Tibial nerve (tissue), 4 donors: ENCODE measurements at regions not wholly inside any gene's neighbourhood (a gene's known extent, or its start where the extent isn't known, plus 50 kb on each side); places are given as distances from the start of the nearest gene placed in this dataset.

ENCODE experiments used
- DNase-seq, 2 donors: peaks; one replicate each; pipeline ENCODE4 v3.0.0-alpha.2; 2019; ENCODE audit warnings: low spot score in 2 of 2
- H3K27ac ChIP-seq, 4 donors: fragments of 200-600 bp; sonication (generic) in 3 of 4; one replicate each; pipeline ENCODE4 v1.5.1; 2017 to 2019; ENCODE audit warnings: mild to moderate bottlenecking in 1 of 4
- H3K27me3 ChIP-seq, 2 donors: fragments of 200-600 bp; sonication (generic) in 1 of 2; one replicate each; pipeline versions ENCODE4 v1.5.1 to v1.6.0; 2017 to 2019
- H3K36me3 ChIP-seq, 3 donors: fragments of 200-600 bp; sonication (generic); one replicate each; pipeline ENCODE4 v1.5.1; 2018 to 2019
- H3K4me1 ChIP-seq, 4 donors: fragments of 200-600 bp; sonication (generic) in 3 of 4; one replicate each; pipeline ENCODE4 v1.5.1; 2017 to 2019
- H3K4me3 ChIP-seq, 4 donors: fragments of 200-600 bp; sonication (generic) in 3 of 4; one replicate each; pipeline ENCODE4 v1.5.1; 2017 to 2019; ENCODE audit warnings: mild to moderate bottlenecking in 1 of 4, moderate library complexity in 1 of 4
- H3K9me3 ChIP-seq, 4 donors: fragments of 200-600 bp; sonication (generic) in 3 of 4; one replicate each; pipeline ENCODE4 v1.5.1; 2017 to 2019
- EP300 ChIP-seq, 2 donors: sonication (generic); formaldehyde crosslinking; IDR thresholded peaks; one replicate each; pipeline ENCODE4 v1.6.1; 2017; ENCODE audit warnings: antibody characterized with exemption in 2 of 2, mild to moderate bottlenecking in 1 of 2
- POLR2A ChIP-seq, 2 donors: fragments of 450-650 bp; IDR thresholded peaks; one replicate each; pipeline ENCODE4 v1.6.1; 2017; ENCODE audit warnings: antibody characterized with exemption in 2 of 2, mild to moderate bottlenecking in 2 of 2, moderate library complexity in 2 of 2
- WGBS, 2 donors: methylation state at CpG; one replicate each; pipeline ENCODE4 v1.1.5; 2018; 5-methylcytosine and 5-hydroxymethylcytosine counted together
- TF ChIP-seq, protein P1 (sequence below), 5 experiments: fragments of 200-600 bp in 3 of 5; fragments of 450-650 bp in 2 of 5; sonication (generic) in 3 of 5; IDR thresholded peaks; one replicate each; pipeline ENCODE4 v1.5.1; 2016 to 2019; ENCODE audit warnings: antibody characterized with exemption in 5 of 5, mild to moderate bottlenecking in 3 of 5, moderate library complexity in 2 of 5

DNA sequence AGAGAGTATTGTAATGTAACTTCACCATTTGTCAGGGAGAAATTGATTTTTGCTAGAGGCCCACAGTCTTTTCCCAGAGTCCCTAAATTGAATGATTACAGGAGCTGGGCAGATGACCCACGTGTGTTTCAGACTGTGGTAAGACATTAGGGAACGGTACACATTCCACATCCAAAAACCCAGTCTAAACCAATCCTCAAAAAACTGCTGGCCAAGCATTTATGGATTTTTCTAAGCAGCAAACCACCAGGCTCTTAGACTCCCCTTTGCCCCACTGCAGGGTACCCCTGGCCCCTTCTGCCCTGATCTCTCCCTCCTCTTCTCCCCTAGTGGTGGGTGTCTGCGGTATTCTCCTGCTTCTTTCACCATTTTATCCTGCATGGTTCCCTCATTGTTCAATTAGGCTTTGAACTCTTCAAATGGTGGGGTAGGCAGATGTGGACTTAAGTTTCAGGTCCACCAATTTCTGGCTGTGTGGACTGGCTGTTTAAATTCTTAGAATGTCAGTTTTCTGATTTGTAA is 135.5 kb upstream of the SORCS3 start:
- Histone ChIP-seq H3K4me1 (no peaks in the 10 kb centered on the region), H3K9me3 (no peaks in the 10 kb centered on the region), H3K27me3 (no peaks in the 10 kb centered on the region), H3K27ac (no peak overlapping the region), H3K4me3 (no peak overlapping the region), H3K36me3 (no peaks in the 10 kb centered on the region)
- TF ChIP-seq POLR2A (IDR thresholded peaks at IDR 0.05) = no peak
- TF ChIP-seq, protein P1, sequence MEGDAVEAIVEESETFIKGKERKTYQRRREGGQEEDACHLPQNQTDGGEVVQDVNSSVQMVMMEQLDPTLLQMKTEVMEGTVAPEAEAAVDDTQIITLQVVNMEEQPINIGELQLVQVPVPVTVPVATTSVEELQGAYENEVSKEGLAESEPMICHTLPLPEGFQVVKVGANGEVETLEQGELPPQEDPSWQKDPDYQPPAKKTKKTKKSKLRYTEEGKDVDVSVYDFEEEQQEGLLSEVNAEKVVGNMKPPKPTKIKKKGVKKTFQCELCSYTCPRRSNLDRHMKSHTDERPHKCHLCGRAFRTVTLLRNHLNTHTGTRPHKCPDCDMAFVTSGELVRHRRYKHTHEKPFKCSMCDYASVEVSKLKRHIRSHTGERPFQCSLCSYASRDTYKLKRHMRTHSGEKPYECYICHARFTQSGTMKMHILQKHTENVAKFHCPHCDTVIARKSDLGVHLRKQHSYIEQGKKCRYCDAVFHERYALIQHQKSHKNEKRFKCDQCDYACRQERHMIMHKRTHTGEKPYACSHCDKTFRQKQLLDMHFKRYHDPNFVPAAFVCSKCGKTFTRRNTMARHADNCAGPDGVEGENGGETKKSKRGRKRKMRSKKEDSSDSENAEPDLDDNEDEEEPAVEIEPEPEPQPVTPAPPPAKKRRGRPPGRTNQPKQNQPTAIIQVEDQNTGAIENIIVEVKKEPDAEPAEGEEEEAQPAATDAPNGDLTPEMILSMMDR (IDR thresholded peaks at IDR 0.05) = no peak
- TF ChIP-seq EP300 (IDR thresholded peaks at IDR 0.05) = no peak
- DNase-seq = no peak
- WGBS, 2 donors = 64 to 80% methylated on average over 3 of the region's 3 CpGs

DNA sequence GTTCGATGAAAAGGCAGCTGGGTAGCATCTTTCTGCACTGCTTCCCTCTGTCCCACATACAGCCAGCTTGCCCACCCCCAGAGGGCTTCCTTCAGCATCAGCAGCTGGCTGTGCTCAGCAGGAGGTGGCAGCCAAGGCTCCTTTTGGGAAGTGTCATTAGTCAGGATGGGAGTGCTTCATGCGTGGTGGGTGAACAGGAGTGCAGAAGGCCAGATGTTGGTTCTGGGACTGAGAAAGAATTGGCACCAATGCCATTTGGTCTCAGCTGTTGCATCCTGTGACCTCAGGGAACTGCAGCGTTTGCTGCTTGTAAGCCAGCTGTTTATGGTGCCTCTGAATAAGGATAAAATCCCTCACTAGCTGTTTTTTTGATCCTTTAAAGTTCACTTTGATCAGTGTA is 131.1 kb upstream of the SORCS3 start:
- Histone ChIP-seq H3K9me3 (no peaks in the 10 kb centered on the region), H3K27ac (no peak overlapping the region), H3K4me1 (no peaks in the 10 kb centered on the region), H3K4me3 (no peak overlapping the region), H3K36me3 (no peaks in the 10 kb centered on the region), H3K27me3 (no peaks in the 10 kb centered on the region)
- DNase-seq = no peak
- WGBS, 2 donors = 52 to 67% methylated on average over 3 of the region's 3 CpGs
- TF ChIP-seq, protein P1 (IDR thresholded peaks at IDR 0.05) = no peak
- TF ChIP-seq POLR2A (IDR thresholded peaks at IDR 0.05) (no peak), EP300 (IDR thresholded peaks at IDR 0.05) (no peak)

DNA sequence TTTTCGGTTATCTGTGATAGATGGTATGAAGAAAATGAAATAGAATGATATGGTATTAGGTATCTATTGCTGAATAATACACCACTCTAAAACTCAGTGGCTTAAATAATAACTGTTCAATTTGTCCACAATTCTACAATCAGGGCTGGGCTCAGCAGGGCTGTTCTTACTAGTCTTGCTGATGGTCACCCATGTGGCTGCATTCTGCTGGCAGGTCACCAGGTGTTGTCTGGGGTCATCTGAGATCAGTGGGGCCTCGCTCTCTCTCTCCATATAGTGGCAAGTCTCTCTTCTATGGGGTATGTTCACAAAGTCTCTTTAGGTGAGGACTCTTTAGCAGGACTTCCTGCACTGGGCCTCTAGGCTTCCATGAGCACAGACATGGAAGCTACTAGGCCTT is 130.4 kb upstream of the SORCS3 start:
- DNase-seq = no peak
- Histone ChIP-seq H3K9me3 (no peaks in the 10 kb centered on the region), H3K27me3 (no peaks in the 10 kb centered on the region), H3K36me3 (no peaks in the 10 kb centered on the region), H3K4me3 (no peak overlapping the region), H3K4me1 (no peaks in the 10 kb centered on the region), H3K27ac (no peak overlapping the region)
- no peak for TF ChIP-seq EP300 (IDR thresholded peaks at IDR 0.05)
- TF ChIP-seq, protein P1 (IDR thresholded peaks at IDR 0.05) = no peak
- TF ChIP-seq POLR2A (IDR thresholded peaks at IDR 0.05) = no peak
- 94 to 96% methylated on average over 2 of the region's 2 CpGs for WGBS, 2 donors

DNA sequence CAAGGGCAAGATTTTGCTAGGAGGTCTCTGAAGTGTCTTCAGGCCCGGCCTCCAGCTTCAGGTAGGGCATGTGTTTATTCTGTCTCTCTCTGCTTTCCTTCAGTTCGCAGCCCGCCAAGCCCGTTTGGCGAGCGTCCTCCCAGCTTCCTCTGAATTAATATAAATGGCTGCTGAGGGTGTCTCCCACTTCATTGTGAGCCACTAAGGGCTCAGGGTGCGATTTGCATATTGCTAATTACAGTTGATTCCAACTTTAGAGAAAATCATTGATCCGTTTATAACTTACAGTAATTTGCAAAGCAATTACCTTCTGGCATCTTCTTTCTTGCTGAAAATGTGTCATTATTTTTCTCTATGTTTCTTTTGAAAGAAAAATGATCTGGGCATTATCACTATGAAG is 128.3 kb upstream of the SORCS3 start:
- Histone ChIP-seq H3K36me3 (no peaks in the 10 kb centered on the region), H3K27ac (no peak overlapping the region), H3K4me1 (no peaks in the 10 kb centered on the region), H3K9me3 (no peaks in the 10 kb centered on the region), H3K27me3 (no peaks in the 10 kb centered on the region), H3K4me3 (no peak overlapping the region)
- TF ChIP-seq, protein P1 (IDR thresholded peaks at IDR 0.05) = no peak
- 66 to 68% methylated on average over 8 of the region's 8 CpGs for WGBS, 2 donors
- no peak for DNase-seq

DNA sequence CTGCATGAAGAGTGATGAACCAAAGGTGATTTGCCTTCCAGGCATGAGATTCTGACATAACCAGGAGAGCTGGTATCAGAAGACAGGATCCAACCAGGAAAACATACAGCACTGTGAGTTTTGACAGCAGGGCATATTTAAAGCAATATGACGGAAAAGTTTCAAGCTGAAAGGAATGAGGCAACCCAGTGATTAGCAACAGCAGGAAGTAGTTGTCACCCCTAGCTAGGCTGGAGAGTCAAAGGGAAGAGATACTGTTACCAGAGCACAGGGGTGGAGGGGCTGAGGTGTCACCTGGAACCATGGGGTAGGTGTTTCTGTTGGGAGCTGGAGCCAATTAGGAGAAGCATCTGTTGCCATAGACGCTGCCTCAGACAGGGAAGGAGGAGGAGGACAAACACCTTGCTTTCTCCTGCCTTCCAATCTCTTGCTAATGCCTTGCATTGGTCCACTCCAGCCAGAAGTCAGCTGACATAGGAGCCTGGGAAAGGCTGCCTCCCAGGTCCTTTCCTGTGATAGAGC is 125.4 kb upstream of the SORCS3 start:
- Histone ChIP-seq H3K4me3 (no peak overlapping the region), H3K27me3 (no peaks in the 10 kb centered on the region), H3K4me1 (no peaks in the 10 kb centered on the region), H3K27ac (no peak overlapping the region), H3K9me3 (no peaks in the 10 kb centered on the region), H3K36me3 (no peaks in the 10 kb centered on the region)
- no peak for DNase-seq
- WGBS, 2 donors = 30 to 32% methylated on average over 2 of the region's 2 CpGs
- TF ChIP-seq, protein P1 (IDR thresholded peaks at IDR 0.05) = no peak
- TF ChIP-seq EP300 (IDR thresholded peaks at IDR 0.05) (no peak), POLR2A (IDR thresholded peaks at IDR 0.05) (no peak)
